Mucosa of stomach (tissue), 1 donor: ENCODE measurements at regions not wholly inside any gene's neighbourhood (a gene's known extent, or its start where the extent isn't known, plus 50 kb on each side); places are given as distances from the start of the nearest gene placed in this dataset.

ENCODE experiments used
- H3K27me3 ChIP-seq: one replicate; pipeline ENCODE4 v1.7.0; 2013; ENCODE audit warnings: mild to moderate bottlenecking, low read length; ENCODE audit not compliant: control insufficient read depth, insufficient read depth
- H3K36me3 ChIP-seq: one replicate; pipeline ENCODE4 v1.7.0; 2013; ENCODE audit warnings: low read length; ENCODE audit not compliant: control insufficient read depth, insufficient read depth
- H3K4me1 ChIP-seq: one replicate; pipeline ENCODE4 v1.7.0; 2013; ENCODE audit warnings: mild to moderate bottlenecking, low read length; ENCODE audit not compliant: control insufficient read depth, insufficient read depth
- H3K4me3 ChIP-seq: one replicate; pipeline ENCODE4 v1.7.0; 2013; ENCODE audit warnings: low read length
- H3K9ac ChIP-seq: one replicate; pipeline ENCODE4 v1.7.0; 2013; ENCODE audit warnings: mild to moderate bottlenecking, low read length, moderate library complexity
- H3K9me3 ChIP-seq: one replicate; pipeline ENCODE4 v1.7.0; 2013; ENCODE audit warnings: mild to moderate bottlenecking, low read length, moderate library complexity; ENCODE audit not compliant: control insufficient read depth
- donor health status: Pancreatic carcinoma.

- Histone ChIP-seq H3K4me1 (no peaks in the 10 kb centered on the region), H3K27me3 (peaks cover 24% of the 10 kb centered on the region), H3K9me3 (no peaks in the 10 kb centered on the region), H3K36me3 (no peaks in the 10 kb centered on the region), H3K4me3 (no peak overlapping the region), H3K9ac (no peak overlapping the region)
Measured at GRCh38 chr7:25882151-25882773, 269.7 kb upstream of the NFE2L3 start.

GRCh38 chr7:25884265-25884828 lies 267.7 kb upstream of the NFE2L3 start:
- H3K4me3 ChIP-seq: no peak overlapping the region
- H3K36me3 ChIP-seq: no peaks in the 10 kb centered on the region
- no peaks in the 10 kb centered on the region for H3K9me3 ChIP-seq
- no peak overlapping the region for H3K9ac ChIP-seq
- H3K27me3 ChIP-seq: peaks cover 24% of the 10 kb centered on the region
- no peaks in the 10 kb centered on the region for H3K4me1 ChIP-seq

GRCh38 chr7:25885057-25885576 lies 266.9 kb upstream of the NFE2L3 start:
- H3K9me3 ChIP-seq: no peaks in the 10 kb centered on the region
- peaks cover 29% of the 10 kb centered on the region for H3K27me3 ChIP-seq
- H3K4me3 ChIP-seq: no peak overlapping the region
- no peaks in the 10 kb centered on the region for H3K4me1 ChIP-seq
- H3K36me3 ChIP-seq: no peaks in the 10 kb centered on the region
- no peak overlapping the region for H3K9ac ChIP-seq

GRCh38 chr7:25886387-25887240 lies 265.4 kb upstream of the NFE2L3 start:
- Histone ChIP-seq H3K4me1 (no peaks in the 10 kb centered on the region), H3K9ac (no peak overlapping the region), H3K4me3 (no peak overlapping the region), H3K36me3 (no peaks in the 10 kb centered on the region), H3K27me3 (peaks cover 20% of the 10 kb centered on the region), H3K9me3 (no peaks in the 10 kb centered on the region)

- Histone ChIP-seq H3K4me1 (no peaks in the 10 kb centered on the region), H3K9ac (no peak overlapping the region), H3K4me3 (no peak overlapping the region), H3K9me3 (no peaks in the 10 kb centered on the region), H3K36me3 (no peaks in the 10 kb centered on the region), H3K27me3 (peaks cover 16% of the 10 kb centered on the region)
Measured at GRCh38 chr7:25887266-25887665, 264.7 kb upstream of the NFE2L3 start.

GRCh38 chr7:25887795-25888559 lies 264.0 kb upstream of the NFE2L3 start:
- Histone ChIP-seq H3K27me3 (peaks cover 16% of the 10 kb centered on the region), H3K9me3 (no peaks in the 10 kb centered on the region), H3K9ac (no peak overlapping the region), H3K4me3 (no peak overlapping the region), H3K36me3 (no peaks in the 10 kb centered on the region), H3K4me1 (no peaks in the 10 kb centered on the region)

- Histone ChIP-seq H3K36me3 (no peaks in the 10 kb centered on the region), H3K4me3 (no peak overlapping the region), H3K9me3 (no peaks in the 10 kb centered on the region), H3K27me3 (peaks cover 16% of the 10 kb centered on the region), H3K4me1 (peaks cover 4% of the 10 kb centered on the region), H3K9ac (no peak overlapping the region)
Measured at GRCh38 chr7:25889765-25890164, 262.2 kb upstream of the NFE2L3 start.

- no peak overlapping the region for H3K4me3 ChIP-seq
- H3K27me3 ChIP-seq: peaks cover 14% of the 10 kb centered on the region
- no peaks in the 10 kb centered on the region for H3K9me3 ChIP-seq
- peaks cover 4% of the 10 kb centered on the region for H3K4me1 ChIP-seq
- H3K9ac ChIP-seq: no peak overlapping the region
- no peaks in the 10 kb centered on the region for H3K36me3 ChIP-seq
Measured at GRCh38 chr7:25891591-25891990, 260.4 kb upstream of the NFE2L3 start.

GRCh38 chr7:25893436-25893835 lies 258.6 kb upstream of the NFE2L3 start:
- Histone ChIP-seq H3K27me3 (peaks cover 14% of the 10 kb centered on the region), H3K36me3 (no peaks in the 10 kb centered on the region), H3K9ac (peak overlapping the region; percentile 45), H3K4me1 (peaks cover 4% of the 10 kb centered on the region), H3K4me3 (peak overlapping the region; percentile 62), H3K9me3 (no peaks in the 10 kb centered on the region)

GRCh38 chr7:25894002-25894901 lies 257.7 kb upstream of the NFE2L3 start:
- H3K9me3 ChIP-seq: no peaks in the 10 kb centered on the region
- H3K4me3 ChIP-seq: no peak overlapping the region
- H3K9ac ChIP-seq: no peak overlapping the region
- H3K27me3 ChIP-seq: peaks cover 14% of the 10 kb centered on the region
- peaks cover 4% of the 10 kb centered on the region for H3K4me1 ChIP-seq
- H3K36me3 ChIP-seq: no peaks in the 10 kb centered on the region
